ENCODE measurements at regions not wholly inside any gene's neighbourhood (a gene's known extent, or its start where the extent isn't known, plus 50 kb on each side); places are given as distances from the start of the nearest gene placed in this dataset.

GRCh38 chr7:52026140-52026539 is 709.5 kb upstream of the COBL start:
- Histone ChIP-seq H3K27ac (ENCODE audit: extremely low read depth, low read depth, low read length) (no peak overlapping the region), H3K4me1 (ENCODE audit: control insufficient read depth, insufficient read depth, low read length) (no peaks in the 10 kb centered on the region), H3K36me3 (ENCODE audit: control insufficient read depth in 2 of 2, insufficient read depth in 1 of 2, low read length in 2 of 2) (no peaks in the 10 kb centered on the region), H3K4me3 (ENCODE audit: low read depth, low read length) (no peak overlapping the region), H3K9me3 (ENCODE audit: control insufficient read depth, insufficient read depth, low read depth, low read length) (no peaks in the 10 kb centered on the region)
- POLR2A ChIA-PET = no interaction called here
- CTCF ChIA-PET = no interaction called here
- no peak for TF ChIP-seq ZNF391 (tag by site-specific recombination; IDR thresholded peaks at IDR 0.05; ENCODE audit: borderline replicate concordance, low read depth)
- TF ChIP-seq WT1 (tag by site-specific recombination; IDR thresholded peaks at IDR 0.05) = no peak
- TF ChIP-seq ZNF354C (tag by site-specific recombination; IDR thresholded peaks at IDR 0.05; ENCODE audit: borderline replicate concordance, low read depth) = no peak
- TF ChIP-seq ZNF560 (tag by site-specific recombination; IDR thresholded peaks at IDR 0.05; ENCODE audit: borderline replicate concordance) = no peak
- TF ChIP-seq ZNF169 (tag by site-specific recombination; IDR thresholded peaks at IDR 0.05) = no peak
- no peak for TF ChIP-seq BCL11B (tag by site-specific recombination; IDR thresholded peaks at IDR 0.05; ENCODE audit: low read depth)
- TF ChIP-seq ZNF555 (tag by site-specific recombination; conservative IDR thresholded peaks at IDR 0.05) = no peak
- TF ChIP-seq OVOL3 (tag by site-specific recombination; IDR thresholded peaks at IDR 0.05) = no peak
- TF ChIP-seq ZNF23 (tag by site-specific recombination; IDR thresholded peaks at IDR 0.05; ENCODE audit: borderline replicate concordance) = no peak
- no peak for TF ChIP-seq ZNF600 (tag by site-specific recombination; IDR thresholded peaks at IDR 0.05)
- TF ChIP-seq ZNF214 (tag by site-specific recombination; IDR thresholded peaks at IDR 0.05; ENCODE audit: borderline replicate concordance) = no peak
- TF ChIP-seq YY1 (tag by site-specific recombination; IDR thresholded peaks at IDR 0.05) = no peak
- no peak for TF ChIP-seq ZNF138 (tag by site-specific recombination; IDR thresholded peaks at IDR 0.05; ENCODE audit: borderline replicate concordance)
- no peak for TF ChIP-seq ZNF350 (tag by site-specific recombination; IDR thresholded peaks at IDR 0.05)

DNA sequence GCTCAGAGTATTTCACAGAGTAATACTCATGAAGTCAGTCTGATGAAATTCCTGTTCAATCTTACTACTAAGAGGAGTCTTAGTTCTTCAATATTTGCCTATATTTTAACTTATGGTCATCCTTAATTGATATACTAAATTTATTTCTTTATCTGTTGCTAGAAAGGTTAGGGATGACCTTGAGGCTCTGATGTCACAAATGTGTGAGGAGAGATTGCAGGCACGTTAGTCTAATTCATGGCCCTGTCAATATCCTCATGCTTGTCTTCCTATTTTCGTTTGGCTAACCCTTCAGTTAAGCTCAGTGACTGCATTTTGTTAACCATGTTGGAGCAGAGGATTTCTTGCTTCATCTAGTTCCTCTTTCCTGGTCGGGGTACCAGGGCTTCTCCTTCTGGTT is 704.7 kb upstream of the COBL start:
- Histone ChIP-seq H3K4me1 (ENCODE audit: control insufficient read depth, insufficient read depth, low read length) (no peaks in the 10 kb centered on the region), H3K36me3 (ENCODE audit: control insufficient read depth in 2 of 2, insufficient read depth in 1 of 2, low read length in 2 of 2) (no peaks in the 10 kb centered on the region)

DNA sequence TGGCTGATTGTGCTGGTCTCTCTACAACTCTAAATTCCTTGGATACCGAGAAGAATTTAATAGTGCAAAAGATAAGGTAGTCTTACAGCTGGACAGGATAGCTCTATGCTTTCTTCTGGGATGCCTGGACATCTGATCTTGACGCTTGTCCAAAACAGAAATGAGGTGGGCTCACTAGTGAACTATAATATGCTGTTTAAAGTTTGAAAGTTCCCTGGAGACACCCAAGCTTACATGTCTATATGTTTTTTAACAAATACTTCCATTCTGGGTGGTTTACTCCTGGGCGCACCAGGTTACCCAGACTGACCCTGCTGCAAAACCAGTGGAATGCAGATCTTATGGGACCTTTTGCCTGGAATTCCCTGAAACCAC is 702.1 kb upstream of the COBL start:
- H3K27ac ChIP-seq (ENCODE audit: extremely low read depth, low read depth, low read length) = no peak overlapping the region
- no peak for TF ChIP-seq MEIS1 (CRISPR knock-in tag; IDR thresholded peaks at IDR 0.05; ENCODE audit: borderline replicate concordance)
- POLR2A ChIA-PET = no interaction called here
- CTCF ChIA-PET = interaction anchor here (0.6 to 1.8 kb wide), 8 partner anchors 9 to 1228 kb away, joined by 3 to 10 read pairs (median 3); no protein-coding TSS in a partner anchor
- no peak overlapping the region for H3K4me3 ChIP-seq (ENCODE audit: low read depth, low read length)
- no peaks in the 10 kb centered on the region for H3K9me3 ChIP-seq (ENCODE audit: control insufficient read depth, insufficient read depth, low read depth, low read length)
- H3K36me3 ChIP-seq (ENCODE audit: control insufficient read depth in 2 of 2, insufficient read depth in 1 of 2, low read length in 2 of 2) = no peaks in the 10 kb centered on the region
- no peaks in the 10 kb centered on the region for H3K4me1 ChIP-seq (ENCODE audit: control insufficient read depth, insufficient read depth, low read length)

More for the DNA sequence above, 704.7 kb upstream of the COBL start:
- no peak overlapping the region for H3K27ac ChIP-seq (ENCODE audit: extremely low read depth, low read depth, low read length)
- no peaks in the 10 kb centered on the region for H3K9me3 ChIP-seq (ENCODE audit: control insufficient read depth, insufficient read depth, low read depth, low read length)
- TF ChIP-seq KLF16 (tag by site-specific recombination; IDR thresholded peaks at IDR 0.05) (no peak), MZF1 (tag by site-specific recombination; IDR thresholded peaks at IDR 0.05; ENCODE audit: borderline replicate concordance) (no peak), ZNF785 (tag by site-specific recombination; IDR thresholded peaks at IDR 0.05) (no peak), ZNF777 (tag by site-specific recombination; IDR thresholded peaks at IDR 0.05; ENCODE audit: borderline replicate concordance) (no peak), ZNF133 (tag by site-specific recombination; IDR thresholded peaks at IDR 0.05) (no peak), ZNF174 (tag by site-specific recombination; IDR thresholded peaks at IDR 0.05) (no peak), GLI4 (tag by site-specific recombination; IDR thresholded peaks at IDR 0.05) (no peak), FEZF1 (tag by site-specific recombination; IDR thresholded peaks at IDR 0.05) (no peak), ZSCAN30 (tag by site-specific recombination; IDR thresholded peaks at IDR 0.05) (no peak), ZFP41 (tag by site-specific recombination; IDR thresholded peaks at IDR 0.05; ENCODE audit: borderline replicate concordance) (no peak), ZNF324 (tag by site-specific recombination; IDR thresholded peaks at IDR 0.05) (no peak), ZNF248 (tag by site-specific recombination; IDR thresholded peaks at IDR 0.05) (no peak), ZBTB21 (tag by site-specific recombination; IDR thresholded peaks at IDR 0.05) (no peak)
- TF ChIP-seq, protein P1, sequence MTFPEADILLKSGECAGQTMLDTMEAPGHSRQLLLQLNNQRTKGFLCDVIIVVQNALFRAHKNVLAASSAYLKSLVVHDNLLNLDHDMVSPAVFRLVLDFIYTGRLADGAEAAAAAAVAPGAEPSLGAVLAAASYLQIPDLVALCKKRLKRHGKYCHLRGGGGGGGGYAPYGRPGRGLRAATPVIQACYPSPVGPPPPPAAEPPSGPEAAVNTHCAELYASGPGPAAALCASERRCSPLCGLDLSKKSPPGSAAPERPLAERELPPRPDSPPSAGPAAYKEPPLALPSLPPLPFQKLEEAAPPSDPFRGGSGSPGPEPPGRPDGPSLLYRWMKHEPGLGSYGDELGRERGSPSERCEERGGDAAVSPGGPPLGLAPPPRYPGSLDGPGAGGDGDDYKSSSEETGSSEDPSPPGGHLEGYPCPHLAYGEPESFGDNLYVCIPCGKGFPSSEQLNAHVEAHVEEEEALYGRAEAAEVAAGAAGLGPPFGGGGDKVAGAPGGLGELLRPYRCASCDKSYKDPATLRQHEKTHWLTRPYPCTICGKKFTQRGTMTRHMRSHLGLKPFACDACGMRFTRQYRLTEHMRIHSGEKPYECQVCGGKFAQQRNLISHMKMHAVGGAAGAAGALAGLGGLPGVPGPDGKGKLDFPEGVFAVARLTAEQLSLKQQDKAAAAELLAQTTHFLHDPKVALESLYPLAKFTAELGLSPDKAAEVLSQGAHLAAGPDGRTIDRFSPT (tag by site-specific recombination; IDR thresholded peaks at IDR 0.05) = no peak
- POLR2A ChIA-PET = no interaction called here
- CTCF ChIA-PET = interaction anchor here (0.8 kb wide), 1 partner anchor 591 kb away, joined by 3 read pairs; no protein-coding TSS in a partner anchor
- no peak overlapping the region for H3K4me3 ChIP-seq (ENCODE audit: low read depth, low read length)

Measured in HEK293 (cell line).